ENCODE measurements at regions not wholly inside any gene's neighbourhood (a gene's known extent, or its start where the extent isn't known, plus 50 kb on each side); places are given as distances from the start of the nearest gene placed in this dataset.

DNA sequence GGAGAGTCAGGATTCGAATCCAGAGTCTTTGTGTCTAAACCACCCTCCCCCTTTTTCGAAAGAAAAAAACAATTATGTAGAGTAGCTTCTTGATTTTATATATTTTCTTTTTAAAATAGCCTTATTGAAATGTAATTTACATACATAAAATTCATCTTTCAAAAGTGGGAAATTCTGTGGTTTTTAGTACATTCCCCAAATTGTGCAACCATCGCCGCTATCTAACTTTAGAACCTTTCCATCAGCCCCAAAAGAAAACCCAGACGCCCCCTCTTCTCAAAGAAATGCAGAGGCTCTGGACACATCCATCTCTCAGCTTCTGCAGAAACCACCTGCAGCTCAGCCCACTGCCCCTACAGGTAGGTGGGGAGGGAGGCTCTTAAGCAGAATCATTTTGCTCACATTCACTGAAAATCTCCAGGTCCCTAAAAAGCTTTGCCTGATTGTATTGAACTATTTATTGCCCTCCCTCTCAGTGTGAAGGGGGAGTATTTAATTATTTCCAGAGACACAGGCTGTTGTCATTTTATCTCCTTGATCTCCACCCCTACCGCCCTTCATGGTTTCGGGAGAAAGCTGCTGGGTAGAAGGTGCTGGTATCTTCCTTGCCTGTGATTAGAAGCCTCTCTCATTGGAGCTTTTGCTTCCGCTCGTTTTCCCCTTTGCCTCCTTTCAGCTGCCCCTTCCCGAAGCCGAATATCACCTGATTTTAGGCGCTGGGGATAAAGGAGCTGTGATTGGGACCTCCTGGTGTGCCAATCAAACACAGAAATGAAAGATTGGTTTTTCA is 68.7 kb upstream of the KCNG1 start:
- no peak for DNase-seq

- DNase-seq = no peak
Observed at GRCh38 chr20:51089840-51090239, 66.9 kb upstream of the KCNG1 start.

DNA sequence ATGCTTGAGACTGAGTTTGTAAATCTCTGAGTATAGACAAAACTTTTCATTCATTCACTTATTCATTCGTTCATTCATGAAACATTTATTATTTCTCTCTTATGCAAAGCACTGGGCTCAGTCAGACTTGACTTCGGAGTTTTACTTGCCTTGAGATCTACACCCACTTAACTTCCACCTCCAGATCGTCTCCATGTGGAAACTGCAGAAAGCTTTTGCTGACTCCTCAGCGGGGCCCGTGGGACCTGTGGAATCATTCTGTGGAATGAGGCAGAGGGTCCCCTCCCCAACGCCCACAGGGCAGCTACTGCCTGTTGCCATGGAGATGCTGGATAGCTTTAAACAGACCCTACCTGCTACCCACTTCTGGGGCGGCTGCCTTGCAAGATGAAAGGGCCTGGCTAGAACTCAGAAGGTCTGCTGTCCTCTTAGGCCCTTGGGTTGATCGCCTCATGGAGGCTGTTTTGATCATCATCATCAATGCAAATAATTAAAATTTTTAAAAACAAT is 66.4 kb upstream of the KCNG1 start:
- no peak for DNase-seq

GRCh38 chr20:51087266-51087665 is 64.4 kb upstream of the KCNG1 start:
- DNase-seq = no peak

GRCh38 chr20:51085769-51086168 is 62.9 kb upstream of the KCNG1 start:
- DNase-seq = no peak

GRCh38 chr20:51084593-51085377 is 61.9 kb upstream of the KCNG1 start:
- no peak for DNase-seq

DNA sequence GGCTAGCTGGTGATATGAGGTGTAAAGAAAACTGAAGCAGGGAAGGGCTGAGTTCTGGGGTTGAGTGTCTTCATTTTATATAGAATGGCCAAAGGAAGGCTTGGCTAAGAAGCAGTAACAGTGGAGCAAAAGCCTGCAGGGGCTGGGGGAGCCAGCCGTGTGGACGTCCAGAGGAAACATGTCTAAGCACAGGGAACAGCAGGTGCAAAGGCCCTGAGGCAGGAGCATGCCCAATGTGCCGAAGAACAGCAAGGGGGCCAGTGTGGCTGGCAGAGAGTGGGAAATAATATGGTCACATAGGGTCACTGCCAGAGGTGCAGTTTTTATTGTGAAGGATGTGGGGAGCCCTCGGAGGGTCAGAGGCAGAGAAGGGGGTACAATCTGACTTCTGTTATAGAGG is 60.5 kb upstream of the KCNG1 start:
- DNase-seq = no peak

DNA sequence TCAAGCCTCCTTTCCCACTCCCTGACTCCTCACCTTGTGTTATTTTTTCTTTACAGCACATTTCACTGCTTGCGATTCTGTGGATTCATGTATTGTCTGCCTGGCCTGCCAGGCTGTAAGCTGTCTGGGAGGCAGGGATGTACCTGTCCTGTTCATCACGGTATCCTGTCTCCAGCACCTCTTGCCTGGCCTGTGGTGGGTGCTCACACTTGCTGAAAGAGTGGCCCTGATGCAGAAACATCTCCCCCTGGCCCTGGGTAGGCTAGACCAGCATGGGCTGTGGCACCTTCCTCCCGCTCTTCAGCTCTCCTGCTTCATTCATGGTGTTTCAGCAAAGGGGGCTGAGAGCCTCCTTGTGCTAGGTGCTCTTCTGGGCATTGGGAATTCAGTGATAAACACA is 60.1 kb upstream of the KCNG1 start:
- DNase-seq = no peak

- DNase-seq = no peak
Observed at GRCh38 chr20:51080516-51080915, 57.6 kb upstream of the KCNG1 start.

GRCh38 chr20:51079488-51079887 is 56.6 kb upstream of the KCNG1 start:
- DNase-seq = no peak

GRCh38 chr20:51077686-51078060 is 54.8 kb upstream of the KCNG1 start:
- no peak for DNase-seq

GRCh38 chr20:51076786-51077685 is 54.1 kb upstream of the KCNG1 start:
- DNase-seq = no peak

DNA sequence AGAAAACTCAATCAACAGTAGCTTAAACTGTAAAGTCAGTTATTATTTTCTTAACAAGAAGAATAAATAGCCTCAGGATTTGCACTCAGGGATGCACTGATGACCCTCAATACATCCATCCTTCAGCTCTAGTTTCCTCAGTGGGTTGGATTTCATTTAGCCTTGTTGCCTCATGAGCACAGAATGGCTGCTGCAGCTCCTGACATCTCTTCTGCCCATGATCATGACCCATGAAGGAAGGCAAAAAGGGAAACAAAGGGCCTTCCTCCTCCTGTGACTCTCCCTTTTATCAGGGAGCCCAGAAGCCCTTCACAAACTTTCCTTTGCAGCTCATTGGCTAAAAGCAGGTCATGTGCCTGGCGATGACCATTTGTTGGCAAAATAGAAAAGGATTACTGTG is 51.2 kb upstream of the KCNG1 start:
- no peak for DNase-seq

Measured in central memory CD4-positive, alpha-beta T cell (primary cell).